Central memory CD8-positive, alpha-beta T cell (primary cell): ENCODE measurements at regions not wholly inside any gene's neighbourhood (a gene's known extent, or its start where the extent isn't known, plus 50 kb on each side); places are given as distances from the start of the nearest gene placed in this dataset.

ENCODE experiments used
- ATAC-seq: fragments of 150-1000 bp; cut with Tn5 transposase; replicated peaks from 2 replicates; pipeline ENCODE4 v1.10.0; 2022; ENCODE audit warnings: mild to moderate bottlenecking, moderate FRiP score, moderate number of reproducible peaks; ENCODE audit not compliant: poor library complexity, severe bottlenecking; ENCODE audit errors: extremely low read depth
- DNase-seq, 2 donors: peaks; one replicate each; pipeline ENCODE4 v3.0.0; 2021; ENCODE audit warnings: low spot score in 2 of 2
- H3K27ac Mint-ChIP-seq: one replicate; pipeline ENCODE4 v1.8.0; 2022; ENCODE audit warnings: low read depth, mild to moderate bottlenecking, moderate library complexity, mixed read lengths
- H3K27me3 Mint-ChIP-seq: one replicate; pipeline ENCODE4 v1.8.0; 2022; ENCODE audit warnings: mixed read lengths
- H3K36me3 Mint-ChIP-seq: one replicate; pipeline ENCODE4 v1.8.0; 2022; ENCODE audit warnings: mild to moderate bottlenecking, moderate library complexity, mixed read lengths; ENCODE audit not compliant: insufficient read depth
- H3K4me1 Mint-ChIP-seq: one replicate; pipeline ENCODE4 v1.8.0; 2022; ENCODE audit warnings: mixed read lengths
- H3K4me3 Mint-ChIP-seq: one replicate; pipeline ENCODE4 v1.8.0; 2022; ENCODE audit warnings: mild to moderate bottlenecking, moderate library complexity, mixed read lengths
- H3K9me3 Mint-ChIP-seq: one replicate; pipeline ENCODE4 v1.8.0; 2022; ENCODE audit warnings: mixed read lengths

DNA sequence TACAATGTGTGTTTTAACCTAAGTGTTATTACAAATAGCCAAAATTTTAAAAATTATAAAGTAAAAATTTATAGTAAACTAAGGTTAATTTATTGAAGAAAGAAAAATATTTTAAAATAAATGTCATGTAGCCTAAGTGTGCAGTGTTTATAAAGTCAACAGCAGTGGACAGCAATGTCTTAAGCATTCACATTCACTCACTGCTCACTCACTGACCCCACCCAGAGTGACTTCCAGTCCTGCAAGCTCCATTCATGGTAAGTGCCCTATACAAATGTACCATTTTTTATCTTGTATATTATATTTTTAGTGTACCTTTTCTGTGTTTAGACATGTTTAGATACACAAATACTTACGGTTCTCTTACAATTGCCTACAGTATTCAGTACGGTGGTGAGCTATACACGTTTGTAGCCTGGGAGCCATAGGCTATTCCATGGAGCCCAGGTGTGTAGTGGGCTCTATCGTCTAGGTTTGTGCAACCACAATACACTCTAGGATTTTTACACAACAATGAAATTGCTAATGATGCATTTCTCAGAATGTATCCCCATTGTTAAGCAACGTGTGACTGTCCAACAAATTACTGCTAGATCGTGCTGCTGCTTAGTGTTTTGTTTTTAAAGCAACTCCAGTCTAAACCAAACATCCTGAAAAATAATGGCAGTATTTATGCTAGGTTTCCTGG, 108.9 kb upstream of the NAMPT start:
- Mint-ChIP-seq H3K4me3 (no peak overlapping the region), H3K27me3 (peaks cover 56% of the 10 kb centered on the region), H3K4me1 (no peaks in the 10 kb centered on the region), H3K36me3 (no peaks in the 10 kb centered on the region), H3K27ac (no peak overlapping the region), H3K9me3 (no peaks in the 10 kb centered on the region)
- ATAC-seq (no peak), DNase-seq (no peak)

DNA sequence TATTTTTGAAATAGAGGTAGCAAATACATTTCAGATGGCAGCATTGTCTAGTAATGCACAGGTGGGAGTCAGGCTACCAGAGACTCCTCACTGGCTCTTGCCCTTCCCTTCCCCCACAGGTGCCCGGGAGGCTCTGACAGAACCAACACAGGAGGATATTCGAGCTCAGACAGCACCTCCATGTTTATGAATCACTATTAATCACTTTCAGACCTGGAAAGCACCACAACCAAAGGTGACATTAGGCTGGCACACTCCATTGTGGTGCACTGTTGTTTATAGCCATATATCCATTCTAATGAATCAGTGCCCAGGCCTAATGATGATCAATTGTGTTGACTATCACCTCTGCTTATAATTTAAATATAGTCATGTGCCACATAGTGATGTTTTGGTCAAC, 107.8 kb upstream of the NAMPT start:
- Mint-ChIP-seq H3K27me3 (peaks cover 45% of the 10 kb centered on the region), H3K27ac (no peak overlapping the region), H3K9me3 (no peaks in the 10 kb centered on the region), H3K36me3 (no peaks in the 10 kb centered on the region), H3K4me3 (no peak overlapping the region), H3K4me1 (no peaks in the 10 kb centered on the region)
- no peak for DNase-seq
- no peak for ATAC-seq

DNA sequence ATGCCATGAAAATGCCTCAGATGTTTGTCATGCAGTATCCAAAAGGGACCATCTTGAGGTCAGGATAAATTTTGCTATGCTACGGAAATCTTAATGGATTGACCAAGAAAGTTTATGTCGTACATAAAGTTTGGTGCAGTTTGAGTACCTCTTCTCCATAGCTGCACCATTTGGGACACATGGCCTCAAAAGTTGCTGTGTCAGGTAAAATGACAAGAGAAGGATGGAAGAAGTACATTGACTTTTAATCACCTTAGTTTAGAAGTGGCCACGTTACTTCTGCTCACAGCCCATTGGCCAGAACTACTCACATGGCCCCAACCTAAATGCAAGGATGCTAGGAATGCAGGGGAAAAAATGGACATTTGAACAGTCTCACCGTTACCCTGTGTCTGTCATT, 107.4 kb upstream of the NAMPT start:
- ATAC-seq = no peak
- DNase-seq = no peak
- no peaks in the 10 kb centered on the region for H3K36me3 Mint-ChIP-seq
- H3K4me3 Mint-ChIP-seq = no peak overlapping the region
- no peaks in the 10 kb centered on the region for H3K4me1 Mint-ChIP-seq
- peaks cover 40% of the 10 kb centered on the region for H3K27me3 Mint-ChIP-seq
- H3K27ac Mint-ChIP-seq = no peak overlapping the region
- no peaks in the 10 kb centered on the region for H3K9me3 Mint-ChIP-seq

DNA sequence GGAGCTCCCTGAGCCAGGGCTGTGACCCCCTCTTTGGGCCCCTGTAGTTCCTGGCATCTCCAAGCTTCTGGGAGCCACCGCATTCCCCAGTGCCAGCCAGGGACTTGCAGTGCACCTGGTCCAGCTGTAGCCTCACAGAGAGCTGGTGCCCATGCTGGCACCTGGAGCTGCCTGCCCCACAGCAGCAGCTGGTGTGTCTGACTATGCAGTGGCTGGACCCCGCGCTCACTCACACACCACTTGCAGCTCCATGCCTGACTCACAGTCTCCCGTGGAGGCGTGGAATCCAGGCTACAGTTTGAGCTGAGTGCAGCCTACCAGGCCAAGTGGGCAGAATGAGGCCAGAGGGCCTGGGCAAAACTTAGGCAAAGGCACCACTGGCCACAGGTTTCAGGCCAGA, 102.2 kb upstream of the NAMPT start:
- Mint-ChIP-seq H3K27me3 (peaks cover 6% of the 10 kb centered on the region), H3K9me3 (no peaks in the 10 kb centered on the region)

DNA sequence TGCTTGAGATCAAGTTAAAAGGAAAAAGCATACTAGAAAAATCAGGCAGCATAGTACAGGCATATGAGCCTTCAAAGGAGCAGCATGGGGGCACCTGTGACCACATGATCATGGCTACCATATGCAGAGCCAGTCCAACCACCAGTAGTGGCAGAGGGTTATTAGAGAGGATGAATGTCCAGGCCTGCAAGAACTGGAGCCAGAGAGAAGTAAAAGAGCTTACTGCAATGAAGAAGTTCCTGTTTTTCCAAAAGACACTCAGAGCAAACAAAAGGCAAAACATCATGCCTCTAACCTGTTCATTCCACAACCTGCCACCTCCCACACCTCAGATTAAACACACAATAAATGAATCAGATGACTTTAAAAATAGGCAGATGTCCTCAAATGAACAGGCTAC, 99.6 kb upstream of the NAMPT start:
- no peak overlapping the region for H3K27ac Mint-ChIP-seq

More for the DNA sequence above, 102.2 kb upstream of the NAMPT start:
- no peak overlapping the region for H3K4me3 Mint-ChIP-seq
- no peaks in the 10 kb centered on the region for H3K36me3 Mint-ChIP-seq
- DNase-seq = no peak
- no peak for ATAC-seq
- no peaks in the 10 kb centered on the region for H3K4me1 Mint-ChIP-seq
- H3K27ac Mint-ChIP-seq = no peak overlapping the region

DNA sequence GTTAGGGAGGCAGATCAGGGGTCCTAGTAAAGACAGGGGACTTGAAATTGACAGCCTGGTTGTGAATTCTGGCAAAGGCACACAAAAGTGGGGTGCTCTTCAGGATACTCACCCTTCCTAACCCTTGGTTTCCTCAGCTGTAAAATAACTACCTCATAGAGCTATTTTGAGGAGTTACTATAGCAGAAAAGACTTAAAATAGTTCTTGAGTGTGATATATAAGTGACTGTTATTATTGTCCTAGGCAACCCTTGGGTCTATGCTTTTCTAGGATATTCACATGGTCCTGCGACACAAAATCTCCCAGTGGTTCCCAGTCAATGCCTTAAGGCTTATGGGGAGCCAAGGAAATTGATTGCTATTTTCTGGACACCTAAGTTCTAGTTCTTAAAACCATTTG, 98.1 kb upstream of the NAMPT start:
- H3K9me3 Mint-ChIP-seq = no peaks in the 10 kb centered on the region
- no peak for ATAC-seq
- no peaks in the 10 kb centered on the region for H3K27me3 Mint-ChIP-seq
- no peak overlapping the region for H3K4me3 Mint-ChIP-seq
- peaks cover under 1% of the 10 kb centered on the region for H3K4me1 Mint-ChIP-seq
- no peak overlapping the region for H3K27ac Mint-ChIP-seq
- no peaks in the 10 kb centered on the region for H3K36me3 Mint-ChIP-seq
- DNase-seq = no peak

More for the DNA sequence above, 99.6 kb upstream of the NAMPT start:
- DNase-seq (no peak), ATAC-seq (no peak)
- Mint-ChIP-seq H3K36me3 (no peaks in the 10 kb centered on the region), H3K4me1 (no peaks in the 10 kb centered on the region), H3K27me3 (no peaks in the 10 kb centered on the region), H3K4me3 (no peak overlapping the region), H3K9me3 (no peaks in the 10 kb centered on the region)

DNA sequence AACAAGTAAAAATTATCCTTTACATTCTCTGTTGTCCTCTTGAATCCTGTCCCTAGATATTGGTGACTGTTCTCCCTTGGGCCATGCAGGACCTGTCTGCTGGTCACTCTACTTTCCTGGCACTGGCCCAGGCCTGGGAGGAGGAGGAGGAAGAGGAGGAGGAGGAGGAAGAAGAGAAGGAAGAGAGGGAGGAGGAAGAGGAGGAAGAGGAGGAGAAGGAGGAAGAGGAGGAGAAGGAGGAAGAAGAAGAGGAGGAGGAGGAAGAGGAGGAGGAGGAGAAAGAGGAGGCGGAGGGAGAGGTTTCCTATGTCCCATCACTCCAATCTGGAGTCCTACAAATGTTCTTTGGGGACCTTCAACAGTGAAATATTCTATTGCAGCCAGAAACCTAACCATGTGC, 97.3 kb upstream of the NAMPT start:
- no peak for DNase-seq
- ATAC-seq = no peak
- Mint-ChIP-seq H3K4me1 (peaks cover 6% of the 10 kb centered on the region), H3K4me3 (no peak overlapping the region), H3K9me3 (no peaks in the 10 kb centered on the region), H3K27me3 (no peaks in the 10 kb centered on the region), H3K36me3 (no peaks in the 10 kb centered on the region), H3K27ac (no peak overlapping the region)

DNA sequence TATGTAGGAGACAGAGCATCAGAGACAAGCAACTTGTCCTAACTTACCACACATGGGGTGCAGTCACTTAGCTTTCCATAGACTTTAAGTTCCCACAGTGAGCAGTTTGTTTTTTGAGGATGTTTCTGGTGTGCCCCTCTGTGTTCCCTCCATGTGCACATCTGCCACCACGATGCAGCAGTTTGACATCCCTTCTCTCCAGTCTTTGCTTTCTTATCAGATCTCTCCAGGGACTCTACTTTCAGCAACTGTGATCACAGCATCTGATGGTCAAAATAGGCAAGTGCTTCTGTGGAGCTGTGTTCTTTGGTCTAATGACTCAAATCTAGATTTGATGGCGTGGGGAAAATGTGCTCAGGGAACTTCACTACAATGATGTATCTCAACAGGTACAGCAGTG, 96.5 kb upstream of the NAMPT start:
- DNase-seq = no peak
- H3K9me3 Mint-ChIP-seq = no peaks in the 10 kb centered on the region
- ATAC-seq = no peak
- no peak overlapping the region for H3K27ac Mint-ChIP-seq
- no peaks in the 10 kb centered on the region for H3K27me3 Mint-ChIP-seq
- no peaks in the 10 kb centered on the region for H3K36me3 Mint-ChIP-seq
- peaks cover 6% of the 10 kb centered on the region for H3K4me1 Mint-ChIP-seq
- no peak overlapping the region for H3K4me3 Mint-ChIP-seq

DNA sequence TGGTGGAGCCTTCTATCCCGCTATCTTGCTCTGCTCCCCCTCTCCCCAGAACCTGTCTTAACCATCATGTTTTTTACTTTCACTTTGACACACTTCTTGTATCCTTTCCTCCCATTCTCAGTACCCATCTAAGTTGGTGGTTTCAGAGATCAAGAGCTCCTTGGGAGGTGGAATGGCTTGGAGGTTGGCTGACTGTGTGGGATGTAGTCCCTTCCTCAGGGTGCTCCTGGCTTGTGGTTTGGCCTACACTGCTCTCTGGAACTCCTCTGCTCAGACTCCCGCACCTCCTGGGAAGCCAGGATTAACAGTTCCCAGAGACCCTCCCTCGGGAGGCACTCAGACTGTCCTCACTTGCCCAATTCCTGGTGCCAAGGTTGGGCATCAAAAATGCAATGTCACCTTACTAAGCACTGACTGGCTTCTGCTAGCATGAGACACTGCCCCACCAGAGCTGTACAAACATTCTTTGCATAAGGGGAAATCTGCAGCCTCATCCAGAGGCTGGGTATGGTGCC, 93.1 kb upstream of the NAMPT start:
- Mint-ChIP-seq H3K4me3 (no peak overlapping the region), H3K9me3 (no peaks in the 10 kb centered on the region), H3K27ac (no peak overlapping the region), H3K27me3 (no peaks in the 10 kb centered on the region), H3K4me1 (peaks cover 6% of the 10 kb centered on the region), H3K36me3 (no peaks in the 10 kb centered on the region)
- no peak for ATAC-seq
- DNase-seq = no peak

DNA sequence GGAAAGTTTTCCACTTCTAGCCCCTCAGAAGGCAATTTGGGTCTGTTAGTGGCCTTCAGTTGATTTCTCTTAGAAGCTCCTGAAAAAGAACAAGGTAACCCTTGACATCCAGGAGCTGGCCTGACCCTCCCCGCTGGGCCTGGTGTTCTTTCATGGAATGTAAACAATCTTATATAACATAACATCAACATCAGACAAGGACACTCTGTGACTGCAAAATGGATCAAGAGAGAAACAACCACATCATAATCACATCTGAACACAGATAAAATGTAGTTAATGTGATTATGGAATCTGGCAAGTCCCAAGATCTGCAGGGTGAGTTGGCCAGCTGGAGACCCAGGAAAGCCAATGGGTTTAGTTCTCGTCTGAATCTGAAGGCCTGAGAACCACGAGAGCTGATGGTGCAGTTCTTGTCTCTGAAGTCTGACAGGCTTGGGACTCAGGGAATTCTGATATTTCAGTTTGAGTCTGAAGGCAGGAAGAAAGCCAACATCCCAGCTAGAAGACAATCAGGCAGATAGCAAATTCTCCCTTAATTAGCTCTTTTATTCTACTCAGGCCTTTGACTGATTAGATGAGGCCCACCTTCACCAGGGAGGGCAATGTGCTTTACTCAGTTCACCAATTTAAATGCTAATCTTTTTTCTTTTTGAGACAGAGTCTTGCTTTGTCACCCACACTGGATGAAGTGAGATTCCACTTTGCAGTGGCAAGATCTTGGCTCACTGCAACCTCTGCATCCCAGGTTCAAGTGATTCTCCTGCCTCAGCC, 91.4 kb upstream of the NAMPT start:
- no peaks in the 10 kb centered on the region for H3K27me3 Mint-ChIP-seq
- H3K4me3 Mint-ChIP-seq = no peak overlapping the region
- no peaks in the 10 kb centered on the region for H3K36me3 Mint-ChIP-seq
- no peaks in the 10 kb centered on the region for H3K9me3 Mint-ChIP-seq
- no peak for DNase-seq
- ATAC-seq = no peak
- H3K4me1 Mint-ChIP-seq = peaks cover 6% of the 10 kb centered on the region
- H3K27ac Mint-ChIP-seq = no peak overlapping the region

DNA sequence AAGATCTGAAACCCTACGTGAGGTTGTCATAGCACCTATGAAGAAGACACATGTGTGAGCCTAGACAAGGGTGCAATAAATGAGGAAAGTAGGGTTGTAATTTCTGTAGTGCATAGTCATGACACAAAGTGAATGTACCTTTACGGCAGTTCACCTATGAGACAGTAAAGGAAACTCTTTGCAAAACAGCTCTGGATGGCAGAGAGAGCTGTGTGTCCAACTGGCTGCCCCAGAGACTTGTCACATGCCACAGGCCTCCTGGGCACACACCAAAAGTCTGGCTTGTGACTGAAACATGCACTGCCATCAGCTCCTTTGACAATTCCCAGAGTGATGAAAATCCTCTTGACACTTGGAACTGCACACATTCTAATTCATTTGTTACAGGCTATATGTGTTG, 90.7 kb upstream of the NAMPT start:
- ATAC-seq = no peak
- H3K27ac Mint-ChIP-seq = no peak overlapping the region
- H3K36me3 Mint-ChIP-seq = no peaks in the 10 kb centered on the region
- H3K27me3 Mint-ChIP-seq = no peaks in the 10 kb centered on the region
- H3K9me3 Mint-ChIP-seq = no peaks in the 10 kb centered on the region
- H3K4me3 Mint-ChIP-seq = no peak overlapping the region
- no peak for DNase-seq
- H3K4me1 Mint-ChIP-seq = peaks cover 6% of the 10 kb centered on the region

DNA sequence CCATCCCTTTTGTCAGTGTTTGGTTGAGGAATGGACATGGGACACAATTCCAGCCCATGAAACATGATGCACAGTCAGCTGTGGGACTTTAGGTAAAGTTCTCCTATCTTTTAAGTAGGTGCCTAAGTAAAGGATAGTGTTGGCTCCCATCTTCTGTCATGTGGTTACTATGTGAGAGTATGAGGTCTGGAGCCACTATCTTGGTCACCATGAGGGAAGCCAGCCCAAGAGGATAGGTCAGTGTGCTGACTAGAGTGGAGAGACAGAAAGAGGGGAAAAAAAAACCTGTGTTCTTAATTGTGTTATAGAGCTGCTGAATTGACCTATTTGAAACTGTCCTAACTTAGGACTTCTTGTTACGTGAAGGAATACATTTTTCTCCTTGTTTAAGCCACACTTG, 89.7 kb upstream of the NAMPT start:
- Mint-ChIP-seq H3K9me3 (no peaks in the 10 kb centered on the region), H3K36me3 (no peaks in the 10 kb centered on the region), H3K4me3 (no peak overlapping the region), H3K27ac (no peak overlapping the region), H3K27me3 (no peaks in the 10 kb centered on the region), H3K4me1 (peaks cover 6% of the 10 kb centered on the region)
- ATAC-seq (no peak), DNase-seq (no peak)
